GM23338 (cell line): ENCODE measurements at regions not wholly inside any gene's neighbourhood (a gene's known extent, or its start where the extent isn't known, plus 50 kb on each side); places are given as distances from the start of the nearest gene placed in this dataset.

Source experiments
- ATAC-seq: fragments of 200-7000 bp; cut with Tn5 transposase; 3 replicates; pipeline ENCODE4 v1.9.1; 2020
- DNase-seq: peaks from one replicate; pipeline ENCODE4 v3.0.0-alpha.2; 2015; ENCODE audit warnings: low spot score
- H2AFZ ChIP-seq: fragments of 200-600 bp; sonication (generic); 2 replicates; pipeline ENCODE4 v1.8.0; 2016; ENCODE audit warnings: antibody characterized with exemption, mild to moderate bottlenecking, moderate library complexity
- H3F3A ChIP-seq: fragments of 200-600 bp; sonication (generic); replicated peaks from 2 replicates; pipeline ENCODE4 v1.8.0; 2017; ENCODE audit warnings: antibody characterized with exemption, mixed run types, low read depth
- H3K27ac ChIP-seq: fragments of 200-600 bp; sonication (generic); 2 replicates; pipeline ENCODE4 v1.6.1; 2016; ENCODE audit warnings: low read depth
- H3K27me3 ChIP-seq: fragments of 200-600 bp; sonication (generic); 2 replicates; pipeline ENCODE4 v1.8.0; 2016; ENCODE audit warnings: mild to moderate bottlenecking, mixed run types, moderate library complexity; ENCODE audit not compliant: insufficient read depth
- H3K36me3 ChIP-seq: fragments of 200-600 bp; sonication (generic); 2 replicates; pipeline ENCODE4 v1.8.0; 2016; ENCODE audit warnings: mild to moderate bottlenecking; ENCODE audit not compliant: insufficient read depth
- H3K4me1 ChIP-seq: fragments of 200-600 bp; sonication (generic); 2 replicates; pipeline ENCODE4 v1.8.0; 2016; ENCODE audit warnings: mild to moderate bottlenecking, moderate library complexity; ENCODE audit not compliant: insufficient read depth
- H3K4me2 ChIP-seq: fragments of 200-600 bp; sonication (generic); 2 replicates; pipeline ENCODE4 v1.7.1; 2017; ENCODE audit warnings: mixed run types
- H3K4me3 ChIP-seq: fragments of 200-600 bp; sonication (generic); 2 replicates; pipeline ENCODE4 v1.6.1; 2016; ENCODE audit warnings: mixed run types
- H3K79me2 ChIP-seq: fragments of 200-600 bp; sonication (generic); replicated peaks from 2 replicates; pipeline ENCODE4 v1.8.0; 2017; ENCODE audit warnings: mild to moderate bottlenecking; ENCODE audit not compliant: insufficient read depth
- H3K9me2 ChIP-seq: fragments of 200-600 bp; sonication (generic); 2 replicates; pipeline ENCODE4 v1.8.0; 2017; ENCODE audit not compliant: insufficient read depth
- H4K20me1 ChIP-seq: fragments of 200-600 bp; sonication (generic); replicated peaks from 2 replicates; pipeline ENCODE4 v1.8.0; 2017; ENCODE audit warnings: mild to moderate bottlenecking; ENCODE audit not compliant: insufficient read depth
- H3K27ac Mint-ChIP-seq: 2 replicates; pipeline ENCODE4 v1.8.0; 2020; ENCODE audit warnings: inconsistent platforms, mild to moderate bottlenecking, moderate library complexity, mixed read lengths
- H3K27me3 Mint-ChIP-seq: 3 replicates; pipeline ENCODE4 v1.8.0; 2022; ENCODE audit warnings: low read depth, mild to moderate bottlenecking, moderate library complexity, mixed read lengths, inconsistent platforms; ENCODE audit not compliant: insufficient read depth, poor library complexity
- H3K36me3 Mint-ChIP-seq: 3 replicates; pipeline ENCODE4 v1.8.0; 2021; ENCODE audit warnings: low read depth, mild to moderate bottlenecking, inconsistent platforms, moderate library complexity, mixed read lengths
- H3K4me1 Mint-ChIP-seq: 3 replicates; pipeline ENCODE4 v1.8.0; 2020; ENCODE audit warnings: mild to moderate bottlenecking, inconsistent platforms, mixed read lengths
- H3K4me3 Mint-ChIP-seq: 3 replicates; pipeline ENCODE4 v1.8.0; 2021; ENCODE audit warnings: moderate library complexity, mild to moderate bottlenecking, inconsistent platforms, mixed read lengths
- H3K9me3 Mint-ChIP-seq: 3 replicates; pipeline ENCODE4 v1.8.0; 2020; ENCODE audit warnings: moderate library complexity, mild to moderate bottlenecking, inconsistent platforms, mixed read lengths
- CREB1 ChIP-seq: fragments of 250-450 bp; sonication (Bioruptor Pico); IDR thresholded peaks from 2 replicates; pipeline ENCODE4 v1.5.0; 2020; ENCODE audit warnings: low read depth, mild to moderate bottlenecking, moderate library complexity
- EZH2phosphoT487 ChIP-seq: fragments of 200-600 bp; sonication (generic); IDR thresholded peaks from one replicate; pipeline ENCODE4 v1.8.1; 2018; ENCODE audit warnings: antibody characterized with exemption; ENCODE audit not compliant: unreplicated experiment
- JUNB ChIP-seq: IDR thresholded peaks from one replicate; pipeline ENCODE4 v1.6.1; 2016; ENCODE audit warnings: antibody characterized with exemption; ENCODE audit not compliant: unreplicated experiment
- NANOG ChIP-seq: IDR thresholded peaks from 2 replicates; pipeline ENCODE4 v1.6.1; 2016; ENCODE audit warnings: antibody characterized with exemption, borderline replicate concordance
- POLR2AphosphoS5 ChIP-seq: IDR thresholded peaks from 2 replicates; pipeline ENCODE4 v1.6.1; 2016; ENCODE audit warnings: antibody characterized with exemption, low read depth
- STAT1 ChIP-seq: IDR thresholded peaks from one replicate; pipeline ENCODE4 v1.6.1; 2016; ENCODE audit warnings: antibody characterized with exemption; ENCODE audit not compliant: unreplicated experiment
- ZNF114 ChIP-seq: fragments of 250-450 bp; sonication (Bioruptor Pico); IDR thresholded peaks from 2 replicates; pipeline ENCODE4 v1.5.0; 2020; ENCODE audit warnings: mild to moderate bottlenecking, moderate library complexity
- ZNF331 ChIP-seq: fragments of 250-450 bp; sonication (Bioruptor Pico); IDR thresholded peaks from 2 replicates; pipeline ENCODE4 v1.5.0; 2020; ENCODE audit warnings: low read depth, mild to moderate bottlenecking, moderate library complexity
- TF ChIP-seq, protein P1 (sequence below), 2 experiments: fragments of 200-600 bp in 1 of 2; sonication (generic) in 1 of 2; conservative IDR thresholded peaks; 2 replicates each; pipeline versions ENCODE4 v1.5.1 to v1.6.1; 2016 to 2017; ENCODE audit warnings: antibody characterized with exemption in 2 of 2, low read depth in 2 of 2, mild to moderate bottlenecking in 2 of 2, moderate library complexity in 1 of 2
- TF ChIP-seq, protein P2 (sequence below): fragments of 250-450 bp; sonication (Bioruptor Pico); IDR thresholded peaks from 2 replicates; pipeline ENCODE4 v1.5.0; 2020; ENCODE audit warnings: mild to moderate bottlenecking, moderate library complexity
- TF ChIP-seq, protein P3 (sequence below): IDR thresholded peaks from 2 replicates; pipeline ENCODE4 v1.6.1; 2016; ENCODE audit warnings: antibody characterized with exemption

DNA sequence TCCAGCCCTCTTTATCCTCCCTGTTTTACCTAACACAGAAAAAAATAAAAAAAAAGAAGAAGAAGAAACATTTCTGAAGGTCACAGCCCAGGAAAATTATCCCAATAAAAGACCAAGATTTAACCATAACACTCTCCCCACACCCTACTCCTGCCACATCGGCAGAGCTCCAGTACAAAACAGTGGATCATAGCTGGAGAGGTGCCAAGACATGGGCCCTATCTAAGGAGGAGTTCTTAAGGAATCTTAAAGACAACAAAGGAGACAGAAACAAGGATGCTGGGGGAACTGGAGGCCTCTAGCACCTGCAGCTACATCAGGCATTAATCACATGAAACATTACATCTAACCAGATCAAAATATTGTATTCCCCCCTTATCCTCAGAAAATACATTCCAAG is 432.8 kb downstream of the MATN1 start:
- H3K9me3 Mint-ChIP-seq: peaks cover 21% of the 10 kb centered on the region
- H4K20me1 ChIP-seq: no peaks in the 10 kb centered on the region
- no peaks in the 10 kb centered on the region for H3K27me3 Mint-ChIP-seq
- no peaks in the 10 kb centered on the region; the same call in 2 of the 3 replicates for H3K4me1 Mint-ChIP-seq
- no peak overlapping the region for H3K27ac Mint-ChIP-seq
- H3K36me3 Mint-ChIP-seq: no peaks in the 10 kb centered on the region
- DNase-seq: no peak
- no peak for ATAC-seq
- H2AFZ ChIP-seq: no peak overlapping the region
- H3K4me2 ChIP-seq: no peak overlapping the region
- no peaks in the 10 kb centered on the region for H3K36me3 ChIP-seq
- no peaks in the 10 kb centered on the region for H3F3A ChIP-seq
- TF ChIP-seq ZNF331 (CRISPR knock-in tag) (no peak), EZH2phosphoT487 (no peak), ZNF114 (CRISPR knock-in tag) (no peak), CREB1 (no peak), STAT1 (no peak), JUNB (no peak), NANOG (no peak), POLR2AphosphoS5 (no peak)
- TF ChIP-seq, protein P1, sequence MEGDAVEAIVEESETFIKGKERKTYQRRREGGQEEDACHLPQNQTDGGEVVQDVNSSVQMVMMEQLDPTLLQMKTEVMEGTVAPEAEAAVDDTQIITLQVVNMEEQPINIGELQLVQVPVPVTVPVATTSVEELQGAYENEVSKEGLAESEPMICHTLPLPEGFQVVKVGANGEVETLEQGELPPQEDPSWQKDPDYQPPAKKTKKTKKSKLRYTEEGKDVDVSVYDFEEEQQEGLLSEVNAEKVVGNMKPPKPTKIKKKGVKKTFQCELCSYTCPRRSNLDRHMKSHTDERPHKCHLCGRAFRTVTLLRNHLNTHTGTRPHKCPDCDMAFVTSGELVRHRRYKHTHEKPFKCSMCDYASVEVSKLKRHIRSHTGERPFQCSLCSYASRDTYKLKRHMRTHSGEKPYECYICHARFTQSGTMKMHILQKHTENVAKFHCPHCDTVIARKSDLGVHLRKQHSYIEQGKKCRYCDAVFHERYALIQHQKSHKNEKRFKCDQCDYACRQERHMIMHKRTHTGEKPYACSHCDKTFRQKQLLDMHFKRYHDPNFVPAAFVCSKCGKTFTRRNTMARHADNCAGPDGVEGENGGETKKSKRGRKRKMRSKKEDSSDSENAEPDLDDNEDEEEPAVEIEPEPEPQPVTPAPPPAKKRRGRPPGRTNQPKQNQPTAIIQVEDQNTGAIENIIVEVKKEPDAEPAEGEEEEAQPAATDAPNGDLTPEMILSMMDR (conservative IDR thresholded peaks at IDR 0.05; ENCODE audit: low read depth in 2 of 2): no peak
- TF ChIP-seq, protein P2, sequence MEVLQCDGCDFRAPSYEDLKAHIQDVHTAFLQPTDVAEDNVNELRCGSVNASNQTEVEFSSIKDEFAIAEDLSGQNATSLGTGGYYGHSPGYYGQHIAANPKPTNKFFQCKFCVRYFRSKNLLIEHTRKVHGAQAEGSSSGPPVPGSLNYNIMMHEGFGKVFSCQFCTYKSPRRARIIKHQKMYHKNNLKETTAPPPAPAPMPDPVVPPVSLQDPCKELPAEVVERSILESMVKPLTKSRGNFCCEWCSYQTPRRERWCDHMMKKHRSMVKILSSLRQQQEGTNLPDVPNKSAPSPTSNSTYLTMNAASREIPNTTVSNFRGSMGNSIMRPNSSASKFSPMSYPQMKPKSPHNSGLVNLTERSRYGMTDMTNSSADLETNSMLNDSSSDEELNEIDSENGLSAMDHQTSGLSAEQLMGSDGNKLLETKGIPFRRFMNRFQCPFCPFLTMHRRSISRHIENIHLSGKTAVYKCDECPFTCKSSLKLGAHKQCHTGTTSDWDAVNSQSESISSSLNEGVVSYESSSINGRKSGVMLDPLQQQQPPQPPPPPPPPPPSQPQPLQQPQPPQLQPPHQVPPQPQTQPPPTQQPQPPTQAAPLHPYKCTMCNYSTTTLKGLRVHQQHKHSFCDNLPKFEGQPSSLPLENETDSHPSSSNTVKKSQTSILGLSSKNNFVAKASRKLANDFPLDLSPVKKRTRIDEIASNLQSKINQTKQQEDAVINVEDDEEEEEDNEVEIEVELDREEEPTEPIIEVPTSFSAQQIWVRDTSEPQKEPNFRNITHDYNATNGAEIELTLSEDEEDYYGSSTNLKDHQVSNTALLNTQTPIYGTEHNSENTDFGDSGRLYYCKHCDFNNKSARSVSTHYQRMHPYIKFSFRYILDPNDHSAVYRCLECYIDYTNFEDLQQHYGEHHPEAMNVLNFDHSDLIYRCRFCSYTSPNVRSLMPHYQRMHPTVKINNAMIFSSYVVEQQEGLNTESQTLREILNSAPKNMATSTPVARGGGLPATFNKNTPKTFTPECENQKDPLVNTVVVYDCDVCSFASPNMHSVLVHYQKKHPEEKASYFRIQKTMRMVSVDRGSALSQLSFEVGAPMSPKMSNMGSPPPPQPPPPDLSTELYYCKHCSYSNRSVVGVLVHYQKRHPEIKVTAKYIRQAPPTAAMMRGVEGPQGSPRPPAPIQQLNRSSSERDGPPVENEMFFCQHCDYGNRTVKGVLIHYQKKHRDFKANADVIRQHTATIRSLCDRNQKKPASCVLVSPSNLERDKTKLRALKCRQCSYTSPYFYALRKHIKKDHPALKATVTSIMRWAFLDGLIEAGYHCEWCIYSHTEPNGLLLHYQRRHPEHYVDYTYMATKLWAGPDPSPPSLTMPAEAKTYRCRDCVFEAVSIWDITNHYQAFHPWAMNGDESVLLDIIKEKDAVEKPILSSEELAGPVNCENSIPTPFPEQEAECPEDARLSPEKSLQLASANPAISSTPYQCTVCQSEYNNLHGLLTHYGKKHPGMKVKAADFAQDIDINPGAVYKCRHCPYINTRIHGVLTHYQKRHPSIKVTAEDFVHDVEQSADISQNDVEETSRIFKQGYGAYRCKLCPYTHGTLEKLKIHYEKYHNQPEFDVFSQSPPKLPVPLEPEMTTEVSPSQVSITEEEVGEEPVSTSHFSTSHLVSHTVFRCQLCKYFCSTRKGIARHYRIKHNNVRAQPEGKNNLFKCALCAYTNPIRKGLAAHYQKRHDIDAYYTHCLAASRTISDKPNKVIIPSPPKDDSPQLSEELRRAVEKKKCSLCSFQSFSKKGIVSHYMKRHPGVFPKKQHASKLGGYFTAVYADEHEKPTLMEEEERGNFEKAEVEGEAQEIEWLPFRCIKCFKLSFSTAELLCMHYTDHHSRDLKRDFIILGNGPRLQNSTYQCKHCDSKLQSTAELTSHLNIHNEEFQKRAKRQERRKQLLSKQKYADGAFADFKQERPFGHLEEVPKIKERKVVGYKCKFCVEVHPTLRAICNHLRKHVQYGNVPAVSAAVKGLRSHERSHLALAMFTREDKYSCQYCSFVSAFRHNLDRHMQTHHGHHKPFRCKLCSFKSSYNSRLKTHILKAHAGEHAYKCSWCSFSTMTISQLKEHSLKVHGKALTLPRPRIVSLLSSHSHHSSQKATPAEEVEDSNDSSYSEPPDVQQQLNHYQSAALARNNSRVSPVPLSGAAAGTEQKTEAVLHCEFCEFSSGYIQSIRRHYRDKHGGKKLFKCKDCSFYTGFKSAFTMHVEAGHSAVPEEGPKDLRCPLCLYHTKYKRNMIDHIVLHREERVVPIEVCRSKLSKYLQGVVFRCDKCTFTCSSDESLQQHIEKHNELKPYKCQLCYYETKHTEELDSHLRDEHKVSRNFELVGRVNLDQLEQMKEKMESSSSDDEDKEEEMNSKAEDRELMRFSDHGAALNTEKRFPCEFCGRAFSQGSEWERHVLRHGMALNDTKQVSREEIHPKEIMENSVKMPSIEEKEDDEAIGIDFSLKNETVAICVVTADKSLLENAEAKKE (CRISPR knock-in tag): no peak
- TF ChIP-seq, protein P3, sequence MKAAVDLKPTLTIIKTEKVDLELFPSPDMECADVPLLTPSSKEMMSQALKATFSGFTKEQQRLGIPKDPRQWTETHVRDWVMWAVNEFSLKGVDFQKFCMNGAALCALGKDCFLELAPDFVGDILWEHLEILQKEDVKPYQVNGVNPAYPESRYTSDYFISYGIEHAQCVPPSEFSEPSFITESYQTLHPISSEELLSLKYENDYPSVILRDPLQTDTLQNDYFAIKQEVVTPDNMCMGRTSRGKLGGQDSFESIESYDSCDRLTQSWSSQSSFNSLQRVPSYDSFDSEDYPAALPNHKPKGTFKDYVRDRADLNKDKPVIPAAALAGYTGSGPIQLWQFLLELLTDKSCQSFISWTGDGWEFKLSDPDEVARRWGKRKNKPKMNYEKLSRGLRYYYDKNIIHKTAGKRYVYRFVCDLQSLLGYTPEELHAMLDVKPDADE: no peak
- no peak overlapping the region for H3K4me3 ChIP-seq
- no peak overlapping the region for H3K4me3 Mint-ChIP-seq
- H3K79me2 ChIP-seq: no peaks in the 10 kb centered on the region
- H3K27me3 ChIP-seq: no peaks in the 10 kb centered on the region
- no peaks in the 10 kb centered on the region for H3K9me2 ChIP-seq
- no peaks in the 10 kb centered on the region for H3K4me1 ChIP-seq
- H3K27ac ChIP-seq: no peak overlapping the region
